PC-3 (cell line): ENCODE measurements at regions not wholly inside any gene's neighbourhood (a gene's known extent, or its start where the extent isn't known, plus 50 kb on each side); places are given as distances from the start of the nearest gene placed in this dataset.

Experiments
- ATAC-seq: fragments of 200-7000 bp; cut with Tn5 transposase; 2 replicates; pipeline ENCODE4 v1.9.1; 2020; ENCODE audit warnings: mild to moderate bottlenecking, moderate library complexity
- BruUV-seq: library from RNA; stranded (reverse); fragments of 400-500 nt; replicated peaks from 2 replicates; lab custom pipeline; 2021; lab: Mats Ljungman, UMichigan
- CTCF ChIA-PET: fragments of 300-600 bp; sonication (Branson Sonifier 250); formaldehyde crosslinking; loops from one replicate; lab custom pipeline; 2022; ENCODE audit warnings: antibody characterized with exemption; lab: Charles Lee
- POLR2A ChIA-PET: fragments of 300-600 bp; sonication (Branson Sonifier 250); formaldehyde crosslinking; loops from one replicate; lab custom pipeline; 2022; ENCODE audit warnings: antibody characterized with exemption; ENCODE audit not compliant: unreplicated experiment; lab: Charles Lee
- DNase-seq: peaks from one replicate; pipeline ENCODE4 v3.0.0-alpha.2; 2015
- H2AFZ ChIP-seq: fragments of 300-600 bp; sonication (generic); 2 replicates; pipeline ENCODE4 v1.6.0; 2016; ENCODE audit warnings: antibody characterized with exemption, low read length
- H3F3A ChIP-seq: fragments of 300-600 bp; sonication (generic); one replicate; pipeline ENCODE4 v1.6.0; 2017; ENCODE audit warnings: antibody characterized with exemption, low read length, control low read depth, mild to moderate bottlenecking; ENCODE audit not compliant: unreplicated experiment
- H3K27ac ChIP-seq: fragments of 300-600 bp; sonication (generic); 2 replicates; pipeline ENCODE4 v1.5.1; 2016; ENCODE audit warnings: mild to moderate bottlenecking, low read length
- H3K27me3 ChIP-seq: fragments of 300-600 bp; sonication (generic); 2 replicates; pipeline ENCODE4 v1.6.1; 2016; ENCODE audit warnings: low read length, mixed read lengths
- H3K36me3 ChIP-seq: fragments of 300-600 bp; sonication (generic); 2 replicates; pipeline ENCODE4 v1.6.1; 2016; ENCODE audit warnings: low read depth, mixed run types, low read length, mixed read lengths
- H3K4me1 ChIP-seq: fragments of 300-600 bp; sonication (generic); 2 replicates; pipeline ENCODE4 v1.5.1; 2016; ENCODE audit warnings: low read length; ENCODE audit not compliant: insufficient read depth
- H3K4me2 ChIP-seq: fragments of 300-600 bp; sonication (generic); 2 replicates; pipeline ENCODE4 v1.6.0; 2016; ENCODE audit warnings: low read length
- H3K4me3 ChIP-seq: fragments of 300-600 bp; sonication (generic); 2 replicates; pipeline ENCODE4 v1.5.1; 2016; ENCODE audit warnings: mild to moderate bottlenecking, low read length, mixed read lengths
- H3K79me2 ChIP-seq: fragments of 300-600 bp; sonication (generic); 2 replicates; pipeline ENCODE4 v1.6.1; 2017; ENCODE audit warnings: low read length, mixed read lengths
- H3K9ac ChIP-seq: fragments of 300-600 bp; sonication (generic); 2 replicates; pipeline ENCODE4 v1.6.0; 2016; ENCODE audit warnings: mild to moderate bottlenecking, low read length
- H3K9me2 ChIP-seq: fragments of 300-600 bp; sonication (generic); replicated peaks from 2 replicates; pipeline ENCODE4 v1.6.1; 2016; ENCODE audit warnings: mixed run types, low read length, mixed read lengths
- H3K9me3 ChIP-seq: fragments of 300-600 bp; sonication (generic); 2 replicates; pipeline ENCODE4 v1.6.1; 2016; ENCODE audit warnings: low read length, mixed read lengths
- H4K20me1 ChIP-seq: fragments of 300-600 bp; sonication (generic); 2 replicates; pipeline ENCODE4 v1.6.1; 2016; ENCODE audit warnings: low read length, mixed read lengths
- EZH2 ChIP-seq: fragments of 300-600 bp; sonication (generic); IDR thresholded peaks from one replicate; pipeline ENCODE4 v1.6.1; 2017; ENCODE audit warnings: antibody characterized with exemption, mild to moderate bottlenecking, low read length; ENCODE audit not compliant: unreplicated experiment
- EZH2phosphoT487 ChIP-seq: fragments of 300-600 bp; sonication (generic); IDR thresholded peaks from 2 replicates; pipeline ENCODE4 v1.6.1; 2018; ENCODE audit warnings: mild to moderate bottlenecking, antibody characterized with exemption, low read length, borderline replicate concordance
- intact Hi-C: fragments of 100-400 bp; cut with micrococcal nuclease; formaldehyde crosslinking; loops from 2 replicates; pipeline ENCODE4 v1.9.0; 2023
- TF ChIP-seq, protein P1 (sequence below): fragments of 300-600 bp; sonication (generic); conservative IDR thresholded peaks from 2 replicates; pipeline ENCODE4 v1.5.1; 2017; ENCODE audit warnings: antibody characterized with exemption, low read depth, mild to moderate bottlenecking, low read length

DNA sequence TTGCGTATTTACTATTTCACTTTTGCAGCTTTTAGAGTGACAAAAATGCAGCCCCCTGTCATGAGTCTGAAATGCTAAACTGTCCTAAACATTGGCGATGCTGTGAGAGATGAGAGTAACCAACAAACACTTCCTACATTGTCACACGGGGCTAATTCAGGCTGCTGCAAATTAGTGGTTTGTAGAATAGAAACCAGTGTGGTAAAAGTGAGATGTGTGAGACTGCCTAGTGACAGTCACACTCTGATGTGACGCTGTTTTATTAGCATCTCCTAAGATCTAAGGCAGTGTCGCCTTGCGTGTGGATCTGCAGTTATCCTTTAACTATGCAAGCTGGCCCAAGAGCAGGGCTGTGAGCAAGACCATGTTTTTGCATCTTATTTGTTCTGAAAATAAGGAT lies 800.2 kb upstream of the TENM3 start:
- H3K9me3 ChIP-seq, result no peaks in the 10 kb centered on the region
- H3K9me2 ChIP-seq, result no peaks in the 10 kb centered on the region
- H3K27me3 ChIP-seq, result no peaks in the 10 kb centered on the region
- no peaks in the 10 kb centered on the region for H3K79me2 ChIP-seq
- no peak overlapping the region for H3K27ac ChIP-seq
- H3K4me1 ChIP-seq, result no peaks in the 10 kb centered on the region
- H4K20me1 ChIP-seq, result no peaks in the 10 kb centered on the region
- H2AFZ ChIP-seq, result no peak overlapping the region
- DNase-seq (no peak), ATAC-seq (no peak)
- H3K36me3 ChIP-seq, result no peaks in the 10 kb centered on the region
- CTCF ChIA-PET, result no interaction called here
- no TSS peak for BruUV-seq
- POLR2A ChIA-PET, result no interaction called here
- no peak overlapping the region for H3K9ac ChIP-seq
- intact Hi-C loops, result no loop called here
- H3K4me3 ChIP-seq, result no peak overlapping the region
- H3K4me2 ChIP-seq, result no peak overlapping the region
- no peak for TF ChIP-seq EZH2phosphoT487
- TF ChIP-seq, protein P1, sequence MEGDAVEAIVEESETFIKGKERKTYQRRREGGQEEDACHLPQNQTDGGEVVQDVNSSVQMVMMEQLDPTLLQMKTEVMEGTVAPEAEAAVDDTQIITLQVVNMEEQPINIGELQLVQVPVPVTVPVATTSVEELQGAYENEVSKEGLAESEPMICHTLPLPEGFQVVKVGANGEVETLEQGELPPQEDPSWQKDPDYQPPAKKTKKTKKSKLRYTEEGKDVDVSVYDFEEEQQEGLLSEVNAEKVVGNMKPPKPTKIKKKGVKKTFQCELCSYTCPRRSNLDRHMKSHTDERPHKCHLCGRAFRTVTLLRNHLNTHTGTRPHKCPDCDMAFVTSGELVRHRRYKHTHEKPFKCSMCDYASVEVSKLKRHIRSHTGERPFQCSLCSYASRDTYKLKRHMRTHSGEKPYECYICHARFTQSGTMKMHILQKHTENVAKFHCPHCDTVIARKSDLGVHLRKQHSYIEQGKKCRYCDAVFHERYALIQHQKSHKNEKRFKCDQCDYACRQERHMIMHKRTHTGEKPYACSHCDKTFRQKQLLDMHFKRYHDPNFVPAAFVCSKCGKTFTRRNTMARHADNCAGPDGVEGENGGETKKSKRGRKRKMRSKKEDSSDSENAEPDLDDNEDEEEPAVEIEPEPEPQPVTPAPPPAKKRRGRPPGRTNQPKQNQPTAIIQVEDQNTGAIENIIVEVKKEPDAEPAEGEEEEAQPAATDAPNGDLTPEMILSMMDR, result no peak
- no peaks in the 10 kb centered on the region for H3F3A ChIP-seq

DNA sequence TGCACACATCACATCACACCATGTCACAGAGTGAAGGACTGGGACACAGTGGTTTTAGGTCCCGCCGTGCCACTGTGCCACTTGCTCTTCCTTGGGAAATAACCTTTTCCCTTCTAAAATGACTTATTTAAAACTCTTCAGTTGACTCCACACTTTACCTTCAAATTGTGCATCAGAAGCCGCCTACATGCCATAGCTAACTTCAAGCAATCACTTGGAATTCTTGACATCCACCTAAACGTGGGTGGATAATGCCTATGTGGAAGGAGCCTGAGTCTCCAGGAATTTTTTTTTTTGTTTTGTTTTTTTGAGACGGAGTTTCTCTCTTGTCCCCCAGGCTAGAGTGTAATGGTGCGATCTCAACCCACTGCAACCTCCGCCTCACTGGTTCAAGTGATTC lies 777.4 kb upstream of the TENM3 start:
- no peaks in the 10 kb centered on the region for H3F3A ChIP-seq
- no peaks in the 10 kb centered on the region for H3K4me1 ChIP-seq
- CTCF ChIA-PET, result no interaction called here
- ATAC-seq (no peak), DNase-seq (no peak)
- H3K36me3 ChIP-seq, result no peaks in the 10 kb centered on the region
- no peaks in the 10 kb centered on the region for H3K9me3 ChIP-seq
- H3K9me2 ChIP-seq, result no peaks in the 10 kb centered on the region
- no peaks in the 10 kb centered on the region for H3K79me2 ChIP-seq
- no peaks in the 10 kb centered on the region for H3K27me3 ChIP-seq
- POLR2A ChIA-PET, result no interaction called here
- no peak overlapping the region for H3K9ac ChIP-seq
- H3K4me3 ChIP-seq, result no peak overlapping the region
- no TSS peak for BruUV-seq
- TF ChIP-seq, protein P1, result no peak
- TF ChIP-seq EZH2phosphoT487, result no peak
- no peak for TF ChIP-seq EZH2
- no peak overlapping the region for H3K4me2 ChIP-seq
- intact Hi-C loops, result no loop called here
- H2AFZ ChIP-seq, result no peak overlapping the region
- H4K20me1 ChIP-seq, result no peaks in the 10 kb centered on the region
- no peak overlapping the region for H3K27ac ChIP-seq

DNA sequence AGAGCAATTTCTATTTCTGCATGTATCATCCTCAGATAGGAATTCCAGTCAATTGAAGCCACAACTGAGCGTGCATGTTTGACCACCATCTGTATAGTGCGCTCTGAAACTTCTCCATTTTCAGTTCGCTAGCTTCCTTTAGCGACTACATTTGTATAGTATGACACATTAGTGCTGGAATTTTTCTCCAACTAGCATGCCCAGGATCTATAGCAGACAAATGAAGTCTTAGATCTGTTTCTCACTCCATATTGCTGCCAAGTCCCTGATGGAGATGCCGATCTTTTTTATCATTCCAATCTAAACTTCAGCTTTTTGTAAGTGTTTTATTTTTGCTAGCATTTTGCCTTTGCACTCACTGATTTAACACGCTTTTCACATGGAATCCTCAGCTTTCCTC lies 774.8 kb upstream of the TENM3 start:
- intact Hi-C loops, result no loop called here
- Histone ChIP-seq H3K4me1 (no peaks in the 10 kb centered on the region), H3K9me3 (no peaks in the 10 kb centered on the region), H3K4me2 (no peak overlapping the region), H3F3A (no peaks in the 10 kb centered on the region), H4K20me1 (no peaks in the 10 kb centered on the region), H3K36me3 (no peaks in the 10 kb centered on the region), H3K79me2 (no peaks in the 10 kb centered on the region), H3K27me3 (no peaks in the 10 kb centered on the region), H2AFZ (no peak overlapping the region), H3K27ac (no peak overlapping the region), H3K4me3 (no peak overlapping the region), H3K9ac (no peak overlapping the region), H3K9me2 (no peaks in the 10 kb centered on the region)
- ATAC-seq (no peak), DNase-seq (no peak)
- BruUV-seq, result no TSS peak
- POLR2A ChIA-PET, result no interaction called here
- CTCF ChIA-PET, result no interaction called here
- TF ChIP-seq EZH2 (no peak), EZH2phosphoT487 (no peak)
- TF ChIP-seq, protein P1, result no peak
